Kidney (tissue), 13 donors: ENCODE measurements at regions not wholly inside any gene's neighbourhood (a gene's known extent, or its start where the extent isn't known, plus 50 kb on each side); places are given as distances from the start of the nearest gene placed in this dataset.

Source experiments
- DNase-seq, 5 donors: peaks; one replicate each; pipeline ENCODE4 v3.0.0-alpha.2; 2013 to 2020
- FAIRE-seq: peaks from 2 replicates; lab custom pipeline; 2012; peaks lifted over from hg19 to GRCh38; lab: Jason Lieb, UNC
- H3K27ac ChIP-seq, 2 donors: one replicate each; pipeline ENCODE4 v1.7.0; 2013; ENCODE audit warnings: low read depth in 2 of 2, low read length in 2 of 2, inconsistent platforms in 1 of 2
- H3K27me3 ChIP-seq: one replicate; pipeline ENCODE4 v1.7.1; 2013; ENCODE audit warnings: low read length, inconsistent platforms; ENCODE audit not compliant: control insufficient read depth, insufficient read depth
- H3K36me3 ChIP-seq, 3 donors: one replicate each; pipeline versions ENCODE4 v1.7.0 to v1.7.1; 2013; ENCODE audit warnings: low read length in 3 of 3, control low read depth in 1 of 3, inconsistent platforms in 1 of 3; ENCODE audit not compliant: insufficient read depth in 3 of 3, control insufficient read depth in 2 of 3
- H3K4me1 ChIP-seq, 3 donors: one replicate each; pipeline versions ENCODE4 v1.7.0 to v1.7.1; 2013; ENCODE audit warnings: low read length in 3 of 3, inconsistent platforms in 1 of 3, low read depth in 1 of 3; ENCODE audit not compliant: control insufficient read depth in 2 of 3, insufficient read depth in 2 of 3
- H3K4me3 ChIP-seq, 3 donors: one replicate each; pipeline versions ENCODE4 v1.7.0 to v1.8.1; 2013; ENCODE audit warnings: low read length in 3 of 3, control low read depth in 1 of 3, inconsistent platforms in 1 of 3
- H3K9ac ChIP-seq, 3 donors: one replicate each; pipeline versions ENCODE4 v1.7.0 to v1.7.1; 2013; ENCODE audit warnings: low read length in 3 of 3, control low read depth in 1 of 3, inconsistent platforms in 1 of 3
- H3K9me3 ChIP-seq, 3 donors: one replicate each; pipeline versions ENCODE4 v1.7.0 to v1.7.1; 2013; ENCODE audit warnings: low read length in 3 of 3, control low read depth in 1 of 3, inconsistent platforms in 1 of 3; ENCODE audit not compliant: control insufficient read depth in 2 of 3, insufficient read depth in 1 of 3
- CTCF ChIP-seq: IDR thresholded peaks from 3 replicates; pipeline ENCODE4 v1.5.1; 2012; ENCODE audit warnings: mild to moderate bottlenecking, moderate library complexity, borderline replicate concordance; ENCODE audit not compliant: insufficient read depth; ENCODE audit errors: extremely low read depth
- intact Hi-C: fragments of 100-400 bp; cut with DNase I; formaldehyde crosslinking; loops from one replicate; pipeline ENCODE4 v1.11.1; 2022
- donor health status: control.
- donor health status: control.
- donor health status: control.
- donor health status: control.
- donor health status: control.
- donor health status: DM: yes; HTN: yes; CAD: no.
- donor health status: Normal renal cell carcinoma (clear cell type).

- intact Hi-C loops = no loop called here
- H3K9me3 ChIP-seq = no peaks in the 10 kb centered on the region
- no peaks in the 10 kb centered on the region for H3K27me3 ChIP-seq
- no peaks in the 10 kb centered on the region for H3K4me1 ChIP-seq
- H3K36me3 ChIP-seq = no peaks in the 10 kb centered on the region
- no peak overlapping the region for H3K4me3 ChIP-seq
- H3K27ac ChIP-seq = no peak overlapping the region
- FAIRE-seq (no peak), DNase-seq (no peak)
- no peak for TF ChIP-seq CTCF
- H3K9ac ChIP-seq = no peak overlapping the region
These were observed 209.1 kb downstream of the NAF1 start for GRCh38 chr4:162957521-162958143.

- no peak for TF ChIP-seq CTCF
- H3K9me3 ChIP-seq = no peaks in the 10 kb centered on the region
- no peaks in the 10 kb centered on the region for H3K27me3 ChIP-seq
- no peak overlapping the region for H3K27ac ChIP-seq
- no peak overlapping the region for H3K9ac ChIP-seq
- H3K4me1 ChIP-seq = no peaks in the 10 kb centered on the region
- no peak for DNase-seq
- H3K36me3 ChIP-seq = no peaks in the 10 kb centered on the region
- FAIRE-seq = no peak
- H3K4me3 ChIP-seq = no peak overlapping the region
- intact Hi-C loops = no loop called here
These were observed 211.7 kb downstream of the NAF1 start for GRCh38 chr4:162954976-162955375.

- no peak for TF ChIP-seq CTCF
- H3K4me3 ChIP-seq = no peak overlapping the region
- no peaks in the 10 kb centered on the region for H3K36me3 ChIP-seq
- no peaks in the 10 kb centered on the region for H3K4me1 ChIP-seq
- H3K9ac ChIP-seq = no peak overlapping the region
- DNase-seq (peak in 1 of 5 donors; percentile 4), FAIRE-seq (no peak)
- no peaks in the 10 kb centered on the region for H3K9me3 ChIP-seq
- no peak overlapping the region for H3K27ac ChIP-seq
- intact Hi-C loops = no loop called here
- H3K27me3 ChIP-seq = no peaks in the 10 kb centered on the region
These were observed 214.5 kb downstream of the NAF1 start for GRCh38 chr4:162952232-162952631.

- no peak for FAIRE-seq
- Histone ChIP-seq H3K9ac (no peak overlapping the region), H3K27ac (no peak overlapping the region), H3K4me3 (no peak overlapping the region), H3K4me1 (no peaks in the 10 kb centered on the region), H3K27me3 (no peaks in the 10 kb centered on the region), H3K36me3 (no peaks in the 10 kb centered on the region), H3K9me3 (no peaks in the 10 kb centered on the region)
- no peak for TF ChIP-seq CTCF
- intact Hi-C loops = no loop called here
- no peak for DNase-seq
These were observed 221.0 kb downstream of the NAF1 start for GRCh38 chr4:162945713-162946112.
